ENCODE measurements at regions not wholly inside any gene's neighbourhood (a gene's known extent, or its start where the extent isn't known, plus 50 kb on each side); places are given as distances from the start of the nearest gene placed in this dataset.

- DNase-seq (ENCODE audit: low read depth), result peak; percentile 15
Measured at GRCh38 chr14:61226015-61226654, 55.0 kb downstream of the TMEM30B start.

GRCh38 chr14:61225344-61225743 is 55.8 kb downstream of the TMEM30B start:
- DNase-seq (ENCODE audit: low read depth), result no peak

GRCh38 chr14:61223552-61223951 is 57.6 kb downstream of the TMEM30B start:
- DNase-seq (ENCODE audit: low read depth), result no peak

- no peak for DNase-seq (ENCODE audit: low read depth)
Measured at GRCh38 chr14:61222388-61222787, 58.8 kb downstream of the TMEM30B start.

GRCh38 chr14:61221906-61222305 is 59.2 kb downstream of the TMEM30B start:
- DNase-seq (ENCODE audit: low read depth), result no peak

GRCh38 chr14:61219673-61220072 is 61.5 kb downstream of the TMEM30B start:
- no peak for DNase-seq (ENCODE audit: low read depth)

- no peak for DNase-seq (ENCODE audit: low read depth)
Measured at GRCh38 chr14:61219256-61219655, 61.9 kb downstream of the TMEM30B start.

- DNase-seq (ENCODE audit: low read depth), result no peak
Measured at GRCh38 chr14:61218767-61219166, 62.4 kb downstream of the TMEM30B start.

GRCh38 chr14:61218157-61218556 is 63.0 kb downstream of the TMEM30B start:
- no peak for DNase-seq (ENCODE audit: low read depth)

- no peak for DNase-seq (ENCODE audit: low read depth)
Measured at GRCh38 chr14:61217516-61217915, 63.6 kb downstream of the TMEM30B start.

- no peak for DNase-seq (ENCODE audit: low read depth)
Measured at GRCh38 chr14:61215222-61216020, 65.7 kb downstream of the TMEM30B start.

GRCh38 chr14:61213920-61214319 is 67.2 kb downstream of the TMEM30B start:
- DNase-seq (ENCODE audit: low read depth), result no peak

- peak; percentile 25 for DNase-seq (ENCODE audit: low read depth)
Measured at GRCh38 chr14:61213191-61213621, 67.9 kb downstream of the TMEM30B start.

- DNase-seq (ENCODE audit: low read depth), result no peak
Measured at GRCh38 chr14:61212546-61212945, 68.6 kb downstream of the TMEM30B start.

GRCh38 chr14:61211476-61212255 is 69.5 kb downstream of the TMEM30B start:
- no peak for DNase-seq (ENCODE audit: low read depth)

- DNase-seq (ENCODE audit: low read depth), result no peak
Measured at GRCh38 chr14:61203081-61203753, 77.9 kb downstream of the TMEM30B start.

GRCh38 chr14:61202124-61202523 is 79.0 kb downstream of the TMEM30B start:
- DNase-seq (ENCODE audit: low read depth), result no peak

GRCh38 chr14:61201171-61201570 is 80.0 kb downstream of the TMEM30B start:
- DNase-seq (ENCODE audit: low read depth), result no peak

- no peak for DNase-seq (ENCODE audit: low read depth)
Measured at GRCh38 chr14:61197416-61197815, 83.7 kb downstream of the TMEM30B start.

- no peak for DNase-seq (ENCODE audit: low read depth)
Measured at GRCh38 chr14:61196792-61197191, 84.3 kb downstream of the TMEM30B start.

GRCh38 chr14:61196034-61196433 is 85.1 kb downstream of the TMEM30B start:
- DNase-seq (ENCODE audit: low read depth), result no peak

- DNase-seq (ENCODE audit: low read depth), result no peak
Measured at GRCh38 chr14:61193476-61193875, 87.7 kb downstream of the TMEM30B start.

Data from renal cortical epithelial cell (primary cell).